K562 (cell line): ENCODE measurements at regions not wholly inside any gene's neighbourhood (a gene's known extent, or its start where the extent isn't known, plus 50 kb on each side); places are given as distances from the start of the nearest gene placed in this dataset.

Experiments used
- BCL6 ChIP-seq: fragments of 250-450 bp; sonication (Bioruptor Pico); IDR thresholded peaks from 2 replicates; pipeline ENCODE4 v1.4.0; 2020
- NFYB ChIP-seq: IDR thresholded peaks from 2 replicates; pipeline ENCODE4 v1.6.1; 2011; ENCODE audit warnings: mild to moderate bottlenecking, moderate library complexity; ENCODE audit not compliant: insufficient read length; ENCODE audit errors: extremely low read depth
- RAD51 ChIP-seq: fragments of 450-650 bp; IDR thresholded peaks from 2 replicates; pipeline ENCODE4 v1.7.1; 2016; ENCODE audit warnings: low read depth, mild to moderate bottlenecking, borderline replicate concordance
- REST ChIP-seq, 2 experiments: fragments of 450-650 bp; formaldehyde crosslinking in 1 of 2; IDR thresholded peaks; 2 replicates each; pipeline versions ENCODE4 v1.4.0 to v1.6.1; 2014 to 2020; ENCODE audit warnings: mild to moderate bottlenecking in 2 of 2, borderline replicate concordance in 1 of 2, low read depth in 1 of 2

GRCh38 chr10:78712147-78712546, 356.6 kb upstream of the ZMIZ1 start (continued):
- TF ChIP-seq REST (IDR thresholded peaks at IDR 0.05; ENCODE audit: borderline replicate concordance) (peak; percentile 37), REST (CRISPR knock-in tag; IDR thresholded peaks at IDR 0.05; ENCODE audit: low read depth) (no peak), NFYB (peak; percentile 84), RAD51 (peak; percentile 84), BCL6 (CRISPR knock-in tag) (no peak)
